Neuronal stem cell (in vitro differentiated cells): ENCODE measurements at regions not wholly inside any gene's neighbourhood (a gene's known extent, or its start where the extent isn't known, plus 50 kb on each side); places are given as distances from the start of the nearest gene placed in this dataset.

Experiments used
- DNase-seq: peaks from one replicate; pipeline ENCODE4 v3.0.0-alpha.2; 2013; ENCODE audit warnings: low spot score
- H2AFZ ChIP-seq: one replicate; pipeline ENCODE4 v1.6.1; 2013; ENCODE audit warnings: mild to moderate bottlenecking, low read length, inconsistent platforms
- H2AK5ac ChIP-seq: 2 replicates; pipeline ENCODE4 v1.6.1; 2013; ENCODE audit warnings: low read depth, mild to moderate bottlenecking, inconsistent platforms, low read length, moderate library complexity, mixed read lengths
- H2BK120ac ChIP-seq: 2 replicates; pipeline ENCODE4 v1.6.1; 2013; ENCODE audit warnings: low read depth, mild to moderate bottlenecking, inconsistent platforms, low read length, moderate library complexity, mixed read lengths
- H2BK12ac ChIP-seq: one replicate; pipeline ENCODE4 v1.6.1; 2013; ENCODE audit warnings: low read length, inconsistent platforms
- H2BK15ac ChIP-seq: 2 replicates; pipeline ENCODE4 v1.6.1; 2013; ENCODE audit warnings: mild to moderate bottlenecking, low read length, inconsistent platforms, mixed read lengths
- H2BK5ac ChIP-seq: one replicate; pipeline ENCODE4 v1.6.1; 2013; ENCODE audit warnings: inconsistent platforms, mild to moderate bottlenecking, low read length, moderate library complexity
- H3K14ac ChIP-seq: one replicate; pipeline ENCODE4 v1.6.1; 2013; ENCODE audit warnings: low read length, inconsistent platforms
- H3K18ac ChIP-seq: 2 replicates; pipeline ENCODE4 v1.6.1; 2013; ENCODE audit warnings: low read length, inconsistent platforms
- H3K23ac ChIP-seq: 2 replicates; pipeline ENCODE4 v1.6.1; 2013; ENCODE audit warnings: low read depth, mild to moderate bottlenecking, mixed read lengths, low read length, inconsistent platforms; ENCODE audit not compliant: poor library complexity
- H3K27ac ChIP-seq: replicated peaks from 3 replicates; pipeline ENCODE4 v1.5.1; 2013; ENCODE audit warnings: low read length, inconsistent platforms
- H3K27me3 ChIP-seq, 3 experiments: 2 replicates each; pipeline ENCODE4 v1.6.1; 2013; ENCODE audit warnings: low read length in 3 of 3, mild to moderate bottlenecking in 2 of 3, inconsistent platforms in 1 of 3, low read depth in 1 of 3, mixed read lengths in 1 of 3, moderate library complexity in 1 of 3; ENCODE audit not compliant: control insufficient read depth in 3 of 3, insufficient read depth in 3 of 3
- H3K36me3 ChIP-seq, 2 donors: replicated peaks in 1 of 2; 2 replicates each; pipeline ENCODE4 v1.6.1; 2013; ENCODE audit warnings: low read length in 2 of 2; ENCODE audit not compliant: control insufficient read depth in 2 of 2, insufficient read depth in 2 of 2
- H3K4ac ChIP-seq: 2 replicates; pipeline ENCODE4 v1.6.1; 2013; ENCODE audit warnings: inconsistent platforms, mild to moderate bottlenecking, low read length, moderate library complexity
- H3K4me1 ChIP-seq, 2 donors: 1 replicate in 1 of 2; 2 replicates in 1 of 2; pipeline ENCODE4 v1.6.1; 2013; ENCODE audit warnings: low read length in 2 of 2, low read depth in 1 of 2; ENCODE audit not compliant: control insufficient read depth in 2 of 2, insufficient read depth in 1 of 2
- H3K4me2 ChIP-seq: one replicate; pipeline ENCODE4 v1.6.1; 2013; ENCODE audit warnings: mild to moderate bottlenecking, low read length, inconsistent platforms; ENCODE audit not compliant: insufficient read depth, poor library complexity, severe bottlenecking
- H3K4me3 ChIP-seq, 2 donors: 2 replicates each; pipeline ENCODE4 v1.5.1; 2013; ENCODE audit warnings: low read length in 2 of 2, mild to moderate bottlenecking in 2 of 2, inconsistent platforms in 1 of 2, moderate library complexity in 1 of 2
- H3K79me1 ChIP-seq: one replicate; pipeline ENCODE4 v1.6.1; 2013; ENCODE audit warnings: low read depth, mild to moderate bottlenecking, inconsistent platforms, low read length, moderate library complexity
- H3K9ac ChIP-seq: one replicate; pipeline ENCODE4 v1.6.1; 2013; ENCODE audit warnings: mild to moderate bottlenecking, low read depth, low read length, inconsistent platforms; ENCODE audit not compliant: poor library complexity
- H3K9me3 ChIP-seq, 2 donors: replicated peaks in 1 of 2; 2 replicates each; pipeline versions ENCODE3 to v1.6.1; 2013; ENCODE audit warnings: low read length in 2 of 2, mild to moderate bottlenecking in 2 of 2, inconsistent platforms in 1 of 2, low read depth in 1 of 2, mixed read lengths in 1 of 2, moderate library complexity in 1 of 2; ENCODE audit not compliant: control insufficient read depth in 2 of 2, insufficient read depth in 1 of 2
- H4K8ac ChIP-seq: one replicate; pipeline ENCODE4 v1.6.1; 2013; ENCODE audit warnings: low read depth, mild to moderate bottlenecking, inconsistent platforms, low read length, moderate library complexity
- H4K91ac ChIP-seq: one replicate; pipeline ENCODE4 v1.6.1; 2013; ENCODE audit warnings: low read length, low read depth, mild to moderate bottlenecking, inconsistent platforms; ENCODE audit not compliant: poor library complexity
- WGBS, 2 donors: extraction: QIAGEN DNeasy Blood & Tissue Kit; methylation state at CpG; one replicate each; pipeline ENCODE4 v1.1.7; 2013; ENCODE audit warnings: missing lambda C conversion rate in 2 of 2, mixed read lengths in 1 of 2; ENCODE audit not compliant: insufficient read length in 2 of 2, insufficient replicate concordance in 1 of 2; ENCODE audit errors: extremely low coverage in 2 of 2; 5-methylcytosine and 5-hydroxymethylcytosine counted together

GRCh38 chr1:213689260-213689659 lies 298.5 kb upstream of the PROX1 start:
- Histone ChIP-seq H3K4me2 (no peak overlapping the region), H3K4me3 (no peak overlapping the region), H2AK5ac (no peak overlapping the region), H3K27ac (no peak overlapping the region), H3K36me3 (no peaks in the 10 kb centered on the region), H2BK5ac (no peak overlapping the region), H3K79me1 (no peaks in the 10 kb centered on the region), H2BK12ac (no peak overlapping the region), H3K4me1 (peaks cover 0 to 2% of the 10 kb centered on the region in 2 donors), H3K9me3 (no peaks in the 10 kb centered on the region), H3K27me3 (no peaks in the 10 kb centered on the region), H3K14ac (no peak overlapping the region), H4K91ac (no peak overlapping the region), H4K8ac (no peak overlapping the region), H3K18ac (no peak overlapping the region), H2BK120ac (no peak overlapping the region), H3K4ac (no peak overlapping the region), H2BK15ac (no peak overlapping the region), H3K23ac (no peak overlapping the region), H2AFZ (no peak overlapping the region), H3K9ac (no peak overlapping the region)
- DNase-seq: no peak
- WGBS, 2 donors: no CpG with 5 or more reads among the region's 3 CpGs

DNA sequence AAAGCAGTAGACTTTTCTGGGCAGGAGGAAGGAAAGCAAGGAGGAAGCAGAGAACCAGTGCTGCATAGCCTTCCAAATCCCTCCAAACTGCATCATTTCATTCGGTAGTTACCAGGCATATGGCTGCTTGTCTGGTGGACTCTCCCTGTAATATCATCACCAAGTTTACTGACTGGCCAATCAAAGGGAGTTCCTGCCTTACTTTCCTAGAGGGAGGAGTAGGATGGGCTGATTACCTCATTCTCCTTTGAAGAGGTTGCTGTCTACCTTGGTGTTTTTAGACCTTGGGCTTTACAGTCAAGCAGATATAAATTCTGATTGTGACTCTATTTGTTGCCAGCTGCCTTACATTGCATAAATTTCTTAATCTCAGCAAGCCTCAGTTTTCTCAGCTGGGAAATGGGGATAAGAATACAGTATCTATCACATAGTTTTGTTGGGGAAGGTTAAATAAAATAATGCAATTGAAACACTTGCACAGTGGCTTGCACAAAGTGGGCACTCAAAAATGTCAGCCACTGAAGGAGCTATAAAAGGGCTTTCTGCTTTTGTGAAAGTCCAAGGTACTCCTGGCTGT lies 297.3 kb upstream of the PROX1 start:
- H3K23ac ChIP-seq: no peak overlapping the region
- H2BK15ac ChIP-seq: no peak overlapping the region
- WGBS, 2 donors: no CpG with 5 or more reads among the region's 1 CpG
- no peak overlapping the region for H4K91ac ChIP-seq
- no peak overlapping the region for H2AK5ac ChIP-seq
- no peaks in the 10 kb centered on the region for H3K79me1 ChIP-seq
- no peaks in the 10 kb centered on the region for H3K27me3 ChIP-seq
- no peak overlapping the region for H4K8ac ChIP-seq
- H3K14ac ChIP-seq: no peak overlapping the region
- H2BK12ac ChIP-seq: no peak overlapping the region
- H2BK5ac ChIP-seq: no peak overlapping the region
- no peaks in the 10 kb centered on the region for H3K9me3 ChIP-seq
- no peak for DNase-seq
- no peak overlapping the region for H3K18ac ChIP-seq
- H3K4ac ChIP-seq: no peak overlapping the region
- H3K27ac ChIP-seq: no peak overlapping the region
- H2BK120ac ChIP-seq: no peak overlapping the region
- no peak overlapping the region for H3K9ac ChIP-seq
- H3K4me2 ChIP-seq: no peak overlapping the region
- H3K4me1 ChIP-seq: peaks cover 0 to 2% of the 10 kb centered on the region in 2 donors
- H2AFZ ChIP-seq: no peak overlapping the region
- H3K36me3 ChIP-seq: no peaks in the 10 kb centered on the region
- no peak overlapping the region for H3K4me3 ChIP-seq

GRCh38 chr1:213692321-213692720 lies 295.5 kb upstream of the PROX1 start:
- H3K4me3 ChIP-seq: no peak overlapping the region
- H3K9ac ChIP-seq: no peak overlapping the region
- no peak overlapping the region for H2BK12ac ChIP-seq
- no peaks in the 10 kb centered on the region for H3K9me3 ChIP-seq
- H4K8ac ChIP-seq: no peak overlapping the region
- no peak overlapping the region for H3K14ac ChIP-seq
- H2BK5ac ChIP-seq: no peak overlapping the region
- no peaks in the 10 kb centered on the region for H3K79me1 ChIP-seq
- no peak for DNase-seq
- H3K4me2 ChIP-seq: no peak overlapping the region
- H3K27ac ChIP-seq: no peak overlapping the region
- H3K27me3 ChIP-seq: no peaks in the 10 kb centered on the region
- no peak overlapping the region for H2AK5ac ChIP-seq
- no peak overlapping the region for H3K18ac ChIP-seq
- H2AFZ ChIP-seq: no peak overlapping the region
- no peak overlapping the region for H2BK120ac ChIP-seq
- no peak overlapping the region for H3K4ac ChIP-seq
- no peak overlapping the region for H2BK15ac ChIP-seq
- no peaks in the 10 kb centered on the region for H3K36me3 ChIP-seq
- H4K91ac ChIP-seq: no peak overlapping the region
- WGBS, 2 donors: no CpG with 5 or more reads among the region's 4 CpGs
- H3K23ac ChIP-seq: no peak overlapping the region
- H3K4me1 ChIP-seq: peaks cover 0 to 2% of the 10 kb centered on the region in 2 donors

GRCh38 chr1:213693864-213694263 lies 293.9 kb upstream of the PROX1 start:
- Histone ChIP-seq H3K4ac (no peak overlapping the region), H3K4me2 (no peak overlapping the region), H2BK15ac (no peak overlapping the region), H3K14ac (no peak overlapping the region), H3K9me3 (no peaks in the 10 kb centered on the region), H2AFZ (no peak overlapping the region), H4K91ac (no peak overlapping the region), H3K9ac (no peak overlapping the region), H3K79me1 (no peaks in the 10 kb centered on the region), H3K4me3 (no peak overlapping the region), H3K18ac (no peak overlapping the region), H2BK12ac (no peak overlapping the region), H3K27me3 (no peaks in the 10 kb centered on the region), H3K23ac (no peak overlapping the region), H3K36me3 (no peaks in the 10 kb centered on the region), H3K27ac (no peak overlapping the region), H2BK5ac (no peak overlapping the region), H2BK120ac (no peak overlapping the region), H3K4me1 (peaks cover 0 to 2% of the 10 kb centered on the region in 2 donors), H2AK5ac (no peak overlapping the region), H4K8ac (no peak overlapping the region)
- no CpG with 5 or more reads among the region's 4 CpGs for WGBS, 2 donors
- DNase-seq: no peak
